Neural cell (in vitro differentiated cells): ENCODE measurements at regions not wholly inside any gene's neighbourhood (a gene's known extent, or its start where the extent isn't known, plus 50 kb on each side); places are given as distances from the start of the nearest gene placed in this dataset.

ENCODE experiments used
- H2AFZ ChIP-seq: fragments of 200-600, 300-800 bp; sonication (generic), shearing (Covaris generic); 2 replicates; pipeline ENCODE4 v1.6.0; 2014; ENCODE audit warnings: low read depth, mild to moderate bottlenecking, antibody characterized with exemption, low read length, moderate library complexity
- H3F3A ChIP-seq: fragments of 200-600 bp; shearing (Covaris generic); 2 replicates; pipeline ENCODE4 v1.6.1; 2016; ENCODE audit warnings: mild to moderate bottlenecking, moderate library complexity, mixed read lengths, antibody characterized with exemption, low read length; ENCODE audit not compliant: insufficient read depth, poor library complexity, severe bottlenecking
- H3K27ac ChIP-seq: fragments of 200-600, 300-800 bp; sonication (generic), shearing (Covaris generic); 2 replicates; pipeline ENCODE4 v1.5.1; 2014; ENCODE audit warnings: mild to moderate bottlenecking, low read length, moderate library complexity
- H3K27me3 ChIP-seq: fragments of 300-800, 200-600 bp; sonication (generic), shearing (Covaris generic); 2 replicates; pipeline ENCODE4 v1.6.0; 2014; ENCODE audit warnings: mild to moderate bottlenecking, low read depth, low read length, moderate library complexity; ENCODE audit not compliant: insufficient read depth
- H3K36me3 ChIP-seq: fragments of 300-800, 200-600 bp; sonication (generic), shearing (Covaris generic); 2 replicates; pipeline ENCODE4 v1.5.1; 2014; ENCODE audit warnings: mild to moderate bottlenecking, antibody characterized with exemption, low read length, moderate library complexity; ENCODE audit not compliant: insufficient read depth
- H3K4me2 ChIP-seq: fragments of 300-800, 200-600 bp; sonication (generic), shearing (Covaris generic); 2 replicates; pipeline ENCODE4 v1.6.0; 2014; ENCODE audit warnings: mild to moderate bottlenecking, low read length
- H3K4me3 ChIP-seq: fragments of 300-800, 200-600 bp; sonication (generic), shearing (Covaris generic); 2 replicates; pipeline ENCODE4 v1.5.1; 2014; ENCODE audit warnings: mild to moderate bottlenecking, low read length, moderate library complexity
- H3K79me2 ChIP-seq: fragments of 200-600 bp; shearing (Covaris generic); replicated peaks from 2 replicates; pipeline ENCODE4 v1.6.0; 2014; ENCODE audit warnings: mild to moderate bottlenecking, low read length, moderate library complexity; ENCODE audit not compliant: insufficient read depth
- H3K9ac ChIP-seq: fragments of 300-800, 200-600 bp; sonication (generic), shearing (Covaris generic); 2 replicates; pipeline ENCODE4 v1.6.1; 2016; ENCODE audit warnings: mild to moderate bottlenecking, low read length, mixed read lengths
- H3K9me2 ChIP-seq: fragments of 200-600 bp; shearing (Covaris generic); 2 replicates; pipeline ENCODE4 v1.6.1; 2016; ENCODE audit warnings: mild to moderate bottlenecking, low read length, mixed read lengths; ENCODE audit not compliant: insufficient read depth
- H3K9me3 ChIP-seq: fragments of 200-600, 300-800 bp; sonication (generic), shearing (Covaris generic); 2 replicates; pipeline ENCODE4 v1.6.1; 2016; ENCODE audit warnings: mild to moderate bottlenecking, mixed run types, low read length, moderate library complexity, mixed read lengths
- H4K20me1 ChIP-seq: fragments of 200-600 bp; shearing (Covaris generic); 2 replicates; pipeline ENCODE4 v1.6.1; 2016; ENCODE audit warnings: mild to moderate bottlenecking, mixed run types; ENCODE audit not compliant: insufficient read depth
- CTCF ChIP-seq: fragments of 450-650 bp; IDR thresholded peaks from 2 replicates; pipeline ENCODE4 v1.5.1; 2014; ENCODE audit warnings: antibody characterized with exemption, mild to moderate bottlenecking, moderate library complexity; ENCODE audit not compliant: poor library complexity, severe bottlenecking
- EP300 ChIP-seq: fragments of 450-650 bp; conservative IDR thresholded peaks from 2 replicates; pipeline ENCODE4 v1.6.1; 2014; ENCODE audit warnings: antibody characterized with exemption, mild to moderate bottlenecking, moderate library complexity; ENCODE audit not compliant: poor library complexity, severe bottlenecking
- EZH2 ChIP-seq: fragments of 200-600, 300-800 bp; shearing (Covaris generic), sonication (generic); IDR thresholded peaks from 2 replicates; pipeline ENCODE4 v1.6.1; 2014; ENCODE audit warnings: antibody characterized with exemption, low read length, borderline replicate concordance, mild to moderate bottlenecking; ENCODE audit not compliant: insufficient read depth, poor library complexity, severe bottlenecking
- MXI1 ChIP-seq: fragments of 450-650 bp; conservative IDR thresholded peaks from 2 replicates; pipeline ENCODE4 v1.6.1; 2014; ENCODE audit warnings: antibody characterized with exemption, mild to moderate bottlenecking; ENCODE audit not compliant: poor library complexity, severe bottlenecking
- POLR2AphosphoS5 ChIP-seq: IDR thresholded peaks from 2 replicates; pipeline ENCODE4 v1.6.1; 2012
- RAD21 ChIP-seq: fragments of 450-650 bp; conservative IDR thresholded peaks from 2 replicates; pipeline ENCODE4 v1.6.1; 2014; ENCODE audit warnings: antibody characterized with exemption, mild to moderate bottlenecking, moderate library complexity
- REST ChIP-seq: IDR thresholded peaks from 2 replicates; pipeline ENCODE4 v1.6.1; 2012; ENCODE audit warnings: borderline replicate concordance
- SMC3 ChIP-seq: fragments of 450-650 bp; conservative IDR thresholded peaks from 2 replicates; pipeline ENCODE4 v1.6.1; 2014; ENCODE audit warnings: antibody characterized with exemption, mild to moderate bottlenecking, moderate library complexity; ENCODE audit not compliant: poor library complexity
- TAF1 ChIP-seq: IDR thresholded peaks from 2 replicates; pipeline ENCODE4 v1.6.1; 2012; ENCODE audit warnings: low read depth

- H3K27ac ChIP-seq = no peak overlapping the region
- TF ChIP-seq TAF1 (no peak), POLR2AphosphoS5 (no peak)
- H3K4me2 ChIP-seq = no peak overlapping the region
- no peaks in the 10 kb centered on the region for H3K9me3 ChIP-seq
- H3K79me2 ChIP-seq = no peaks in the 10 kb centered on the region
- H3F3A ChIP-seq = no peaks in the 10 kb centered on the region
- H3K9me2 ChIP-seq = no peaks in the 10 kb centered on the region
- no peaks in the 10 kb centered on the region for H3K27me3 ChIP-seq
- H3K9ac ChIP-seq = no peak overlapping the region
- H3K36me3 ChIP-seq = no peaks in the 10 kb centered on the region
- H4K20me1 ChIP-seq = no peaks in the 10 kb centered on the region
- H3K4me3 ChIP-seq = no peak overlapping the region
- no peak overlapping the region for H2AFZ ChIP-seq
Measured at GRCh38 chr22:48071828-48072227, 1309.4 kb downstream of the TBC1D22A start.

- Histone ChIP-seq H3K79me2 (no peaks in the 10 kb centered on the region), H3K4me3 (no peak overlapping the region), H4K20me1 (no peaks in the 10 kb centered on the region), H3F3A (no peaks in the 10 kb centered on the region), H3K9ac (no peak overlapping the region), H3K27me3 (no peaks in the 10 kb centered on the region), H3K27ac (no peak overlapping the region), H3K36me3 (no peaks in the 10 kb centered on the region), H2AFZ (no peak overlapping the region), H3K9me3 (no peaks in the 10 kb centered on the region), H3K9me2 (no peaks in the 10 kb centered on the region), H3K4me2 (no peak overlapping the region)
- TF ChIP-seq SMC3 = no peak
- no peak for TF ChIP-seq RAD21
- TF ChIP-seq REST = no peak
- TF ChIP-seq MXI1 = no peak
- no peak for TF ChIP-seq TAF1
- TF ChIP-seq CTCF = no peak
- TF ChIP-seq POLR2AphosphoS5 = no peak
- TF ChIP-seq EP300 = no peak
- no peak for TF ChIP-seq EZH2
Measured at GRCh38 chr22:48071305-48071704, 1308.9 kb downstream of the TBC1D22A start.

GRCh38 chr22:48070760-48071159 lies 1308.3 kb downstream of the TBC1D22A start:
- Histone ChIP-seq H3K79me2 (no peaks in the 10 kb centered on the region), H3F3A (no peaks in the 10 kb centered on the region), H3K9me2 (no peaks in the 10 kb centered on the region), H2AFZ (no peak overlapping the region), H4K20me1 (no peaks in the 10 kb centered on the region), H3K4me2 (no peak overlapping the region), H3K9me3 (no peaks in the 10 kb centered on the region), H3K36me3 (no peaks in the 10 kb centered on the region), H3K27ac (no peak overlapping the region), H3K4me3 (no peak overlapping the region), H3K27me3 (no peaks in the 10 kb centered on the region), H3K9ac (no peak overlapping the region)
- TF ChIP-seq CTCF = no peak
- no peak for TF ChIP-seq REST
- no peak for TF ChIP-seq TAF1
- TF ChIP-seq POLR2AphosphoS5 = no peak
- no peak for TF ChIP-seq SMC3
- no peak for TF ChIP-seq RAD21
- TF ChIP-seq MXI1 = no peak
- TF ChIP-seq EZH2 = no peak
- TF ChIP-seq EP300 = no peak
